Activated CD8-positive, alpha-beta T cell treated with anti-CD3 and anti-CD28 coated beads for 36 hours (primary cell): ENCODE measurements at regions not wholly inside any gene's neighbourhood (a gene's known extent, or its start where the extent isn't known, plus 50 kb on each side); places are given as distances from the start of the nearest gene placed in this dataset.

Experiments
- ATAC-seq: fragments of 200-7000 bp; cut with Tn5 transposase; one replicate; pipeline ENCODE4 v1.10.0; 2021; ENCODE audit warnings: mild to moderate bottlenecking, moderate library complexity
- CTCF ChIA-PET: fragments of 350-600 bp; sonication (Branson Sonifier 250); formaldehyde crosslinking; loops from one replicate; lab custom pipeline; 2021; ENCODE audit warnings: antibody characterized with exemption; lab: Charles Lee
- POLR2A ChIA-PET: fragments of 350-600 bp; sonication (Branson Sonifier 250); formaldehyde crosslinking; loops from one replicate; lab custom pipeline; 2021; ENCODE audit warnings: antibody characterized with exemption; lab: Charles Lee
- DNase-seq: peaks from one replicate; pipeline ENCODE4 v3.0.0-alpha.2; 2020
- H3K27ac Mint-ChIP-seq: one replicate; pipeline ENCODE4 v1.8.0; 2021; ENCODE audit warnings: mild to moderate bottlenecking, mixed read lengths
- H3K27me3 Mint-ChIP-seq: one replicate; pipeline ENCODE4 v1.8.0; 2021; ENCODE audit warnings: mixed read lengths
- H3K36me3 Mint-ChIP-seq: one replicate; pipeline ENCODE4 v1.8.0; 2021; ENCODE audit warnings: low read depth, mixed read lengths
- H3K4me1 Mint-ChIP-seq: one replicate; pipeline ENCODE4 v1.8.0; 2021; ENCODE audit warnings: low read depth, mixed read lengths
- H3K4me3 Mint-ChIP-seq: one replicate; pipeline ENCODE4 v1.8.0; 2021; ENCODE audit warnings: mild to moderate bottlenecking, moderate library complexity, mixed read lengths
- H3K9me3 Mint-ChIP-seq: one replicate; pipeline ENCODE4 v1.8.0; 2021; ENCODE audit warnings: mixed read lengths
- CTCF ChIP-seq: fragments of 200-600 bp; IDR thresholded peaks from one replicate; pipeline ENCODE4 v1.8.0; 2022; ENCODE audit warnings: antibody characterized with exemption, mild to moderate bottlenecking
- intact Hi-C: fragments of 100-400 bp; cut with micrococcal nuclease; formaldehyde crosslinking; loops from one replicate; pipeline ENCODE4 v1.10.0; 2022

GRCh38 chr5:7976411-7977190 is 107.7 kb downstream of the MTRR start:
- Mint-ChIP-seq H3K4me3 (no peak overlapping the region), H3K9me3 (no peaks in the 10 kb centered on the region), H3K4me1 (no peaks in the 10 kb centered on the region), H3K27me3 (peaks cover 3% of the 10 kb centered on the region), H3K27ac (no peak overlapping the region), H3K36me3 (no peaks in the 10 kb centered on the region)
- CTCF ChIA-PET = interaction anchor here (0.6 kb wide), 1 partner anchor 408 kb away, joined by 3 read pairs; no protein-coding TSS in a partner anchor
- no peak for ATAC-seq
- no peak for DNase-seq
- POLR2A ChIA-PET = interaction anchor here (0.6 kb wide), 1 partner anchor 42 kb away, joined by 3 read pairs; no protein-coding TSS in a partner anchor
- intact Hi-C loops = no loop called here
- TF ChIP-seq CTCF = no peak

- no peak for TF ChIP-seq CTCF
Observed at GRCh38 chr5:7978114-7978513, 109.2 kb downstream of the MTRR start.

GRCh38 chr5:7978991-7979390 is 110.0 kb downstream of the MTRR start:
- Mint-ChIP-seq H3K4me1 (no peaks in the 10 kb centered on the region), H3K4me3 (no peak overlapping the region), H3K27me3 (peaks cover 3% of the 10 kb centered on the region), H3K9me3 (no peaks in the 10 kb centered on the region), H3K36me3 (no peaks in the 10 kb centered on the region), H3K27ac (no peak overlapping the region)
- ChIA-PET POLR2A (no interaction called here), CTCF (no interaction called here)
- DNase-seq (no peak), ATAC-seq (no peak)
- intact Hi-C loops = no loop called here
- no peak for TF ChIP-seq CTCF

More at GRCh38 chr5:7978114-7978513, 109.2 kb downstream of the MTRR start:
- no peaks in the 10 kb centered on the region for H3K4me1 Mint-ChIP-seq
- H3K4me3 Mint-ChIP-seq = no peak overlapping the region
- no peaks in the 10 kb centered on the region for H3K36me3 Mint-ChIP-seq
- POLR2A ChIA-PET = no interaction called here
- ATAC-seq (no peak), DNase-seq (no peak)
- CTCF ChIA-PET = no interaction called here
- no peaks in the 10 kb centered on the region for H3K9me3 Mint-ChIP-seq
- intact Hi-C loops = no loop called here
- peaks cover 3% of the 10 kb centered on the region for H3K27me3 Mint-ChIP-seq
- no peak overlapping the region for H3K27ac Mint-ChIP-seq

- ChIA-PET CTCF (no interaction called here), POLR2A (no interaction called here)
- DNase-seq = no peak
- intact Hi-C loops = no loop called here
- no peaks in the 10 kb centered on the region for H3K4me1 Mint-ChIP-seq
- H3K27me3 Mint-ChIP-seq = no peaks in the 10 kb centered on the region
- no peaks in the 10 kb centered on the region for H3K36me3 Mint-ChIP-seq
- no peak for TF ChIP-seq CTCF
- H3K4me3 Mint-ChIP-seq = no peak overlapping the region
- ATAC-seq = no peak
- no peak overlapping the region for H3K27ac Mint-ChIP-seq
- H3K9me3 Mint-ChIP-seq = no peaks in the 10 kb centered on the region
Observed at GRCh38 chr5:7980881-7981280, 111.9 kb downstream of the MTRR start.

- Mint-ChIP-seq H3K4me1 (no peaks in the 10 kb centered on the region), H3K9me3 (no peaks in the 10 kb centered on the region), H3K27ac (no peak overlapping the region), H3K4me3 (no peak overlapping the region), H3K36me3 (no peaks in the 10 kb centered on the region), H3K27me3 (peaks cover under 1% of the 10 kb centered on the region)
- DNase-seq (no peak), ATAC-seq (no peak)
- POLR2A ChIA-PET = no interaction called here
- CTCF ChIA-PET = no interaction called here
- intact Hi-C loops = no loop called here
- TF ChIP-seq CTCF = no peak
Observed at GRCh38 chr5:7983433-7983832, 114.5 kb downstream of the MTRR start.
